ENCODE measurements at regions not wholly inside any gene's neighbourhood (a gene's known extent, or its start where the extent isn't known, plus 50 kb on each side); places are given as distances from the start of the nearest gene placed in this dataset.

DNA sequence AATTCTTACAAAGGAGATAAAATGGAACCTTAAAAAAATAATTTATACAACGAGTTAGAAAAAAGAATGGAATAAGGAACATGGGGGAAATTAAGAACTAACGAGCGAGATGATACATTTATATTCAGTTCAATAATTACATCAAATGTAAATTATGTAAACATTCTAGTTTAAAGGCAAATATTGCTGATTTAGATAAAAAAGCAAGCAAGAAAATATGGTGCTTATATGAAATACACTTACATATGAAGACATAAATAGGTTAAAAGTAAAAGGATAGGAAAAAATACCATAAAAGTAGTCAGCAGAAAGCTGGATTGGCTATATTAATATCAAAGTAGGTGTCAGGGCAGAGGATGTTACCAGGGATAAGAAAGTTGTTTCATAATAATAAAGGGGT lies 127.0 kb upstream of the AHR start:
- Histone ChIP-seq H3K9ac (ENCODE audit: extremely low read depth, insufficient read length, low read length) (no peak overlapping the region), H3K56ac (ENCODE audit: insufficient read length, low read depth, low read length) (no peak overlapping the region), H4K5ac (ENCODE audit: insufficient read length, low read depth, low read length) (no peak overlapping the region), H3K23ac (ENCODE audit: insufficient read length, low read depth, low read length) (no peak overlapping the region), H2BK15ac (ENCODE audit: low read depth, low read length) (no peak overlapping the region), H3K9me3 (ENCODE audit: control insufficient read depth, low read depth, low read length) (no peaks in the 10 kb centered on the region), H2AFZ (ENCODE audit: low read length) (no peak overlapping the region), H2BK120ac (ENCODE audit: low read depth, low read length, poor library complexity, severe bottlenecking) (no peak overlapping the region), H4K8ac (replicated peaks; ENCODE audit: insufficient read length, low read depth, low read length) (no peak overlapping the region), H3K27ac (ENCODE audit: insufficient read length, low read depth, low read length) (no peak overlapping the region), H3K27me3 (ENCODE audit: insufficient read depth, low read length) (no peaks in the 10 kb centered on the region), H2AK5ac (ENCODE audit: insufficient read length, low read length) (no peak overlapping the region), H3K79me2 (ENCODE audit: insufficient read depth, low read length) (no peaks in the 10 kb centered on the region), H4K91ac (ENCODE audit: insufficient read length, low read depth, low read length) (no peak overlapping the region), H3K23me2 (ENCODE audit: insufficient read length, low read depth, low read length, poor library complexity, severe bottlenecking) (no peaks in the 10 kb centered on the region), H2BK12ac (ENCODE audit: insufficient read length, low read depth, low read length) (no peak overlapping the region), H3K14ac (ENCODE audit: insufficient read depth, low read length) (no peak overlapping the region), H4K20me1 (ENCODE audit: control insufficient read depth, insufficient read depth, insufficient read length) (no peaks in the 10 kb centered on the region), H3K79me1 (ENCODE audit: insufficient read depth, low read depth, low read length, poor library complexity, severe bottlenecking) (no peaks in the 10 kb centered on the region), H2BK5ac (ENCODE audit: insufficient read length, low read length) (no peak overlapping the region), H3T11ph (ENCODE audit: low read length) (no peak overlapping the region), H3K4me2 (ENCODE audit: insufficient read depth, insufficient read length, low read length) (no peak overlapping the region), H2BK20ac (ENCODE audit: low read depth, low read length, poor library complexity, severe bottlenecking) (no peak overlapping the region), H3K4me1 (ENCODE audit: insufficient read depth, low read length) (no peaks in the 10 kb centered on the region), H3K18ac (ENCODE audit: insufficient read length, low read depth, low read length) (no peak overlapping the region), H3K4ac (ENCODE audit: low read depth, low read length) (no peak overlapping the region)
- no peak overlapping the region; a peak in 1 of 7 replicates for H3K27ac Mint-ChIP-seq
- no peaks in the 10 kb centered on the region for H3K9me3 Mint-ChIP-seq
- TF ChIP-seq, protein P1, sequence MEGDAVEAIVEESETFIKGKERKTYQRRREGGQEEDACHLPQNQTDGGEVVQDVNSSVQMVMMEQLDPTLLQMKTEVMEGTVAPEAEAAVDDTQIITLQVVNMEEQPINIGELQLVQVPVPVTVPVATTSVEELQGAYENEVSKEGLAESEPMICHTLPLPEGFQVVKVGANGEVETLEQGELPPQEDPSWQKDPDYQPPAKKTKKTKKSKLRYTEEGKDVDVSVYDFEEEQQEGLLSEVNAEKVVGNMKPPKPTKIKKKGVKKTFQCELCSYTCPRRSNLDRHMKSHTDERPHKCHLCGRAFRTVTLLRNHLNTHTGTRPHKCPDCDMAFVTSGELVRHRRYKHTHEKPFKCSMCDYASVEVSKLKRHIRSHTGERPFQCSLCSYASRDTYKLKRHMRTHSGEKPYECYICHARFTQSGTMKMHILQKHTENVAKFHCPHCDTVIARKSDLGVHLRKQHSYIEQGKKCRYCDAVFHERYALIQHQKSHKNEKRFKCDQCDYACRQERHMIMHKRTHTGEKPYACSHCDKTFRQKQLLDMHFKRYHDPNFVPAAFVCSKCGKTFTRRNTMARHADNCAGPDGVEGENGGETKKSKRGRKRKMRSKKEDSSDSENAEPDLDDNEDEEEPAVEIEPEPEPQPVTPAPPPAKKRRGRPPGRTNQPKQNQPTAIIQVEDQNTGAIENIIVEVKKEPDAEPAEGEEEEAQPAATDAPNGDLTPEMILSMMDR (conservative IDR thresholded peaks at IDR 0.05): no peak
- no peaks in the 10 kb centered on the region for H3K36me3 Mint-ChIP-seq (ENCODE audit: insufficient read depth in 1 of 3, low read depth in 3 of 3)
- H3K4me1 Mint-ChIP-seq: no peaks in the 10 kb centered on the region
- no peaks in the 10 kb centered on the region for H3K27me3 Mint-ChIP-seq (ENCODE audit: low read depth)
- no peak for DNase-seq
- WGBS (ENCODE audit: extremely low coverage, insufficient read length, low lambda C conversion rate): no CpG with 5 or more reads among the region's 3 CpGs
- no peak overlapping the region for H3K4me3 Mint-ChIP-seq
